Ishikawa (cell line): ENCODE measurements at regions not wholly inside any gene's neighbourhood (a gene's known extent, or its start where the extent isn't known, plus 50 kb on each side); places are given as distances from the start of the nearest gene placed in this dataset.

Experiments used
- CEBPB ChIP-seq: IDR thresholded peaks from 2 replicates; pipeline ENCODE4 v1.6.1; 2012
- CREB1 ChIP-seq: IDR thresholded peaks from 2 replicates; pipeline ENCODE4 v1.6.1; 2012; ENCODE audit warnings: low read depth
- EP300 ChIP-seq: IDR thresholded peaks from 2 replicates; pipeline ENCODE4 v1.6.1; 2012; ENCODE audit warnings: borderline replicate concordance
- NFIC ChIP-seq: IDR thresholded peaks from 2 replicates; pipeline ENCODE4 v1.6.1; 2012
- RAD21 ChIP-seq: IDR thresholded peaks from 2 replicates; pipeline ENCODE4 v1.6.1; 2012; ENCODE audit warnings: low read depth
- REST ChIP-seq: IDR thresholded peaks from 2 replicates; pipeline ENCODE4 v1.6.1; 2012; ENCODE audit warnings: low read depth, mild to moderate bottlenecking
- TAF1 ChIP-seq: IDR thresholded peaks from 2 replicates; pipeline ENCODE4 v1.6.1; 2012; ENCODE audit warnings: low read depth, mild to moderate bottlenecking
- TCF12 ChIP-seq: IDR thresholded peaks from 2 replicates; pipeline ENCODE4 v1.6.1; 2012; ENCODE audit warnings: low read depth
- YY1 ChIP-seq: IDR thresholded peaks from 2 replicates; pipeline ENCODE4 v1.6.1; 2012; ENCODE audit warnings: low read depth

- TF ChIP-seq TCF12, result no peak
- no peak for TF ChIP-seq RAD21
- TF ChIP-seq YY1, result no peak
- TF ChIP-seq REST, result no peak
- no peak for TF ChIP-seq CEBPB
- no peak for TF ChIP-seq NFIC
- TF ChIP-seq EP300, result no peak
- TF ChIP-seq CREB1, result no peak
- TF ChIP-seq TAF1, result no peak
Measured at GRCh38 chr4:84219656-84220055, 279.4 kb downstream of the NKX6-1 start.
